CD4-positive, alpha-beta T cell treated with Interleukin-2 at 100 ng/mL for 4 hours (primary cell): ENCODE measurements at regions not wholly inside any gene's neighbourhood (a gene's known extent, or its start where the extent isn't known, plus 50 kb on each side); places are given as distances from the start of the nearest gene placed in this dataset.

Source experiments
- DNase-seq: peaks from one replicate; pipeline ENCODE4 v3.0.0-alpha.2; 2020; ENCODE audit warnings: low spot score

DNA sequence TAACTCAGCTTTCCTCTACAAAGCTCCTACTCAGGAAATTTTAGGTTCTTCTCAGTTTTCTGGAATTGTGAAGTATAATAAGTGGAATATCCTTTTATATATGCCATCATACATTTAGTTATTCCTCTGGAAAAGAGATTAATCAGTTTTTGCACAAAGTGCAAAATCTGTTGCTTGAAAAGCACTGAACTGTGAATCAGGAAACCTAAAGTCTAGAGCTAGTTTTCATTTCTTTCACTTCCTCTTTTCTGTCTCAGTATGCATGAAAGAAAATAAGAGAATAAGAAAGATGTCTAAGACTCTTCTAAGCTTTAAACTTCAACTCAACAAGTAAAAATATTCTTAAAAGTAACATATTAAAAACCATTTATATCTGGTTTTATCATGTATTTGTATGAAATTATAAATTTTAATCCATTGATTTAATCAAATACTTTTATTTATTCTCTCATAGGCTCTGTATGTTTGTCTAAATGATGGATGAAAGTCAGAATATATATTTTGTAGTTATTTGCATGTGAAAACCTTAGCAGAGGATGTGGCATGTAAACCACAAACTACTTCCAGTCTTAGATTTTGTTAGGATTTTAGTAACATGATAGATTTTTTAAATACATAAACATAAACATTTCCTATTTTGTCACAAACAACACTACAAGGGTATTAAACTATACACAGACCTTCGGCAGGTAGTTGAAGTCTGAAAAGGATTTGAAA is 1073.0 kb downstream of the XPNPEP1 start:
- no peak for DNase-seq

DNA sequence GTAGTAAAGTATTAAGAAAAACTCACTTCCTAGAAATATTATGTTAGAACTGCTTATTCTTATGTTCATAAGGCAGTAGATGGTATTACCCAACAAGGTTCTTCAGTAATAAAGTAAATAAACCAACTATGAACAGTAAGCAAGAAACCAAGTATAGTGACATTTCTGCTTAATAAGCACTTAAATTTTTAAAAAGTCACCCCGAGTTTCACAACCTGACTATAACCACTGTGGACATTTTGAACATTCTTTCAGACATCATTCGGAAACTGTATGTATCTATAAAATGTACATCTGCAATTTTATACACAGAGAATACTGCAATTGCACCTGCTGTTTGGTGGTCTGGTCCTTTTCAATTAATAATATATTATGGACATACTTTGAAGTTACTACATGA is 1073.6 kb downstream of the XPNPEP1 start:
- DNase-seq = no peak

GRCh38 chr10:108849186-108849585 is 1074.1 kb downstream of the XPNPEP1 start:
- DNase-seq = no peak

DNA sequence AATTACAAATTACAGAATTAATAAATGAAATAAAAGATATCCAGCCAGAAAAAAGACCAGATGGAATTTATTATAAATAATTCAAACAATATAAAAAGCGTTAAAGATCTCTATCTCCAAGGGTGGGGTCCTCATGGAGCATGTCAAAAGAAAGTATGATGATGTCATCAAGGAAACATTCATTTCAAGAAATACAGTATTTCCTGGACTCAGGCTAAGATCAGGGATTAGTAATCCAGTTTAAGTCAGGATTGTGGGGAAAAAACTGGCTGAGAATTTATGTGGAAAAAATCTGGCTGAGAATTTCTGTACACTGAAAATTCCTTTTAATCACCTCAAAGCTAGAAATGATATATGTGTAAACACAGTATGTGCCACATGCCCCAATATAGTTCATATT is 1075.3 kb downstream of the XPNPEP1 start:
- no peak for DNase-seq

DNA sequence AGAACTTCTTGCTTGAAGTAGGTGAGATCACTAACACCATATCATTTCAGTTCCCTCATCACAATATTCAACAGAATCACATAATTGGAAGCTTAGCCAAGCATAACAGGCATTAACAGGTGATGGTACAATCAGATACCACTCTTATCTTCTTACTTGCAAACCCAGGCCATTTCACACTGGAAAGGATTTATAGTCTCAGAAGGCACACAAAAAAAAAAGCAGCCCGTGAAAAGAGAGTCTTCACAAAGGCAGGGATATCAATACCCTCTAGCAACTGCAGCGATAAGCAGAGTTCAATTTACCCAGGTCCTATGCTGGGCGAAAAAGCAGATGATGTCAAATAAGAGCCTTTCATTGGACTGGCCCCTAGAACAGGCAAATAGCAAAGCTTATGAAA is 1082.4 kb downstream of the XPNPEP1 start:
- no peak for DNase-seq

DNA sequence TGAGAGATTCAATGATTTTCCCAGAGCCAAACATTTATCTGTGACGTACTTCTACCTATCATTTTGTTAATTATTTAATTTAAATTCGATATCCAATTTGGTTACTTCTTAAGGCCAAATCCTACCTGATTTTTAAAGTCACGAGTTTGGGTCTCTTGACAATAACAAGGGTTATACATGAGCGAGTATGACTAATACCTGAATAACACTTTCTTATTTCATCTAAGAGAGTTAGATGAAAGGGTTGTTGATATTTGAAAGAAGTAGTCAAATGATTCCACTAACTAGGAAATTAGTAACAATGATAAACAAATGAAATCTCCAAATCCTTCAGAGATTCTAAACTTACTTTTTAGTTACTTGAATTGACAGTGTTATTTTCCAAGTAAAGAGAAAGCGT is 1086.9 kb downstream of the XPNPEP1 start:
- DNase-seq = no peak

DNA sequence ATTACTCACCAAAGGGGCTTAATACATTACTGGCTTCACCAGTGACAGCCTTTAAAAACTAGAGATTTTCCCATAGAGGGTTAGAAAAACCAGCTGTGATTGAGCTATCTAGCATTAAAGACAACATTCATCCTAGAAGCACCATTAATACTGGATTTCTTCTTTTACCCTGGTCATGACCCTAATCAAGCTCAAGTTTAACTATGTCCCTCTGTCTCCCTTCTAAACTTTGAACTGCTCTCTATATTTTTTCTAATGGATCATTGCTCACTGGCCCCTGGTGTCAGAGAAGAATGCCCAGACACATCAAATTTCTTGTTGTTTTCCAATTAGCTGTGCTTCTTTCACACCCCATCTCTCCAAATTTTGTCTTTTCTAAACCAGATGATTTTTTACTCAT is 1101.3 kb downstream of the XPNPEP1 start:
- no peak for DNase-seq

DNA sequence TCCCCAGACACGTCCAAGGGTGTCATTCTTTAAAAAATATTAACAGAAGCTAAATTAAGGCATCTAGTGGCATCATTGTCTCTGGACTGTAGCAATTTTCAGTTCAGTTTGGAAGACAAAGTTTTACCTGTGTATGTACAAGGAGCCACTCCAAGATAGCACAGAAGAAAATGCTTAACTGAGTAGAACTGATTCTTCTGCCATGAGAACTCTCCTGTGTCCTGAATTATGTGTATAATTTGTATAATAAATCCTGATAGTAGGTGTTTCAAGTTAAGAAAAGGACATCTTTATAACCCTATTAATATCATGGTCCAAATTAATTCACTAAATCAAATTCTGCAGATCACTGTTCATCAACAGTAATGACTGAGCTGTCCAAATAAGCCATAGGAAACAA is 1104.0 kb downstream of the XPNPEP1 start:
- DNase-seq = no peak

- DNase-seq = no peak
Observed at GRCh38 chr10:108817584-108817983, 1105.7 kb downstream of the XPNPEP1 start.

- no peak for DNase-seq
Observed at GRCh38 chr10:108817135-108817534, 1106.2 kb downstream of the XPNPEP1 start.

- DNase-seq = no peak
Observed at GRCh38 chr10:108812906-108813305, 1110.4 kb downstream of the XPNPEP1 start.

- no peak for DNase-seq
Observed at GRCh38 chr10:108812296-108812695, 1111.0 kb downstream of the XPNPEP1 start.

- no peak for DNase-seq
Observed at GRCh38 chr10:108808228-108808627, 1115.1 kb downstream of the XPNPEP1 start.

DNA sequence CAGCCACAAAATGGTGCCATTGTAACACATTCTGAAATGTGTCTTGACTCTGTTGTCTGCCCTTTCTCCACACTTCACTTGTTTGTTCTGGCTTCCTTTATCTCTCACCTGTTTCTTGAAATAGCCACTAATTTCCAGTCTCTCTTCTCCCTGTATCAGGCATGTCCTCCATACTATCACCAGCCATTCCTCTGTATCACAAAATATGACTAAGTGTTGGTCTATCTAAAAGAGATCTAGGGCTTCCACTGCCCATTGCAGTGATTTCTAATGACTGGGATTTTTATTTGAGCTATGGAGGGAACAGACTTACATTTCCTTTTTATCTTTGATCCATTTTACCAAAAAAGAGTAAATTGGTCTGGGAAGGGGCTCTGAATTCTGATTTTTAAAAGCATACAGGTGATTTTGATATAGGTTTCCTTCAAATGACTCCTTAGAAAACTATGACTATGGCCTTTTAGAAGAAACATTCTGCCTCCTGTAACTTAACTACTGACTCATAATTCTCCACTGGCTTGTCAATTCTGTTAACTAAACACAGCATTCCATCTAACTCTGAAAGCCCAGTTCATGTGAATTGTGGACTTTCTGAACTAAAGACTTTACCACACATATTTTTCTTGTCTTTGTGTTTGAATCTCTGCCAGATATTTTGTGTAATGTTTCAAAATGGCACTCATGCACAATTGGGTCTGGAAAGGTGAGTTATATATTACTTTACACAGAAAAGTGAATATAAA is 1121.4 kb downstream of the XPNPEP1 start:
- no peak for DNase-seq

- no peak for DNase-seq
Observed at GRCh38 chr10:108801220-108801619, 1122.1 kb downstream of the XPNPEP1 start.

DNA sequence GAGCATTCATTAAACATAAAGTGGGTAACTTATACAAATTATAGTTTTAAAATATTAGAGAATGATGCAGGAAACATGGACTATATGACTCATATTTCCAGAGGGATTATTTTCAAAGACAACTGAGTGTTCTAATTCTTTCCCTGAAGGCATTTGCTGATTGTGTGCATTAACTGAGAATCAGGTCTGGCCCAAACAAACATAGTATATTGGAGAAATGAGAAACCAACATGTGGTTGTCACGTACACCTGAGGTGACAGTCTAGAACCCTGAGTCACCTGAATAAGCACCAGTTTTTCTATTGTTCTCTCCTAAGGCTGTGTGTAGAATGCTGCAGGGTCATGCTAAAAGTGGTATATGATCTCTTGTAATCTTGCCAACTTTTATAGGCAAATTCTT is 1125.7 kb downstream of the XPNPEP1 start:
- DNase-seq = no peak

- no peak for DNase-seq
Observed at GRCh38 chr10:108791794-108792474, 1131.4 kb downstream of the XPNPEP1 start.

DNA sequence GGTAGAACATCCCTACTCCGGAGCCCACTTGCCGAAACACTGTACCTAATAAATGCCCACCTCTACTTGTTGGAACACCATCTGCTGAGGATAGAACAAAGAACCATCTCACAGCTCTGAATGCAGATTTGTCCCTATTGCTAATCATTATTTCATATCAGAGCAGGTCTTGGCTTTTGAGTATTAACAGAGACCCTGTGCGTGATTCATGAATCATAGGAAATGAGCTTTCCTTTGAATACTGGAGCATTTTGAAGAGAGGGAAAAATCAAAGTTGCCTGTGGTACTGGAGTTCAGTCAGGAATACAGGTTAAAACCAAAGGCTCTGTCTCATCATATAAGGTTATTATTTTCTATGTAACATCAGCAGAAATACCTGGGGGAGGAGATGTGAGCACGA is 1132.3 kb downstream of the XPNPEP1 start:
- DNase-seq = no peak

DNA sequence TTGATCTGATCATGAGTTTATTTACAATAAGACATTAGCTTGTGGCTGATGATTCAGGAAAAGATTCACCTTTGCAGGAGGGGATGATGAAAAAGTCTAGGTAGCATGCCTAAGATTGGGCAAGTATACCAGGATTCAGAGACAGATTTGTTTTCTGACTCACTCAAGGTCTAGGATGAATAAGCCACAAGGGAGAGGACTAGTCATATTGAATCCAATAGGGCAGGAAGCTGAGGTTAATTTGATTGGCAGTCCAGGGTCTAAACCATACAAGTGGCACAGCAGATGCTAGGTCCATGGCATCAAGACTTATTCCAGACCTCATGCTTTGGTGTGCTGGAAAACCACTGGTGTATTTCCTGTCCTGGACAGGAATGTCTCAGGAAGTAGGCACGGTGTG is 1133.4 kb downstream of the XPNPEP1 start:
- no peak for DNase-seq

DNA sequence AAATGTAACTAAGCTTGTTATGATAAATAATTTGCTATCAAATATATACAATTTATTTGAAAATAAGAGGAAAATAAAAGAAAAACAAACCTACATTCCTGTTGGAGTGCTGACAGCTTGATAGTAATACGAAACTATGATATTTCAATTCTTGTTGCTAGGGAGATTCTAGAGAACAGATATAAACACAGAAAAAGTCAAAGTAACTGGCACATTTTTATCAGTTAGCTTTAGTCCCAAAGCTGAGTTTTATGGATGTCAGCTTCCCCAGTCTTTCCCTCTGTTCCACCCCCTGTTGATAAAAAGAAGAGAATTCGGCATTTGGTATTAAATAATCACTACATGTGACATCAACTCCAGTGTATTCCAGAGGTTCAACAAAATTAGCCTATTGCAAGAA is 1134.0 kb downstream of the XPNPEP1 start:
- DNase-seq = no peak

DNA sequence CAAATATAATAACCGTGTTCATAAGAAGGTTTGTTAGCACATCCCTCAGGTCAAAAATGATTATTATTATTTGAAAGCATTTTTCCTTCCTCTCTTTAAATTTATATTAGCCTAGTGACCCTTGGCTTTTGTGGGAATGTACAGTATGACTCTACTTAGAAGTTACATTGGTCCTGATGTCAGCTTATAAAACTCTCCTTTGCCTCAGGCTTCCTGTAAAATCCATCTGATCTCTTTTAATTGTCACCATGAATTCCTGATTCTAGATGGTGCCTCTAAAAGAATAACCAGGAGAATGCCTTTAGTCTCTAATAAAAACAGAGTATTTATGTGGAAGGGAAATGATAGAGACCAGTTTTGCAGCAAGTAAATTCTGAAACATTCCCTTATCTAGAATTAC is 1134.4 kb downstream of the XPNPEP1 start:
- DNase-seq = no peak

DNA sequence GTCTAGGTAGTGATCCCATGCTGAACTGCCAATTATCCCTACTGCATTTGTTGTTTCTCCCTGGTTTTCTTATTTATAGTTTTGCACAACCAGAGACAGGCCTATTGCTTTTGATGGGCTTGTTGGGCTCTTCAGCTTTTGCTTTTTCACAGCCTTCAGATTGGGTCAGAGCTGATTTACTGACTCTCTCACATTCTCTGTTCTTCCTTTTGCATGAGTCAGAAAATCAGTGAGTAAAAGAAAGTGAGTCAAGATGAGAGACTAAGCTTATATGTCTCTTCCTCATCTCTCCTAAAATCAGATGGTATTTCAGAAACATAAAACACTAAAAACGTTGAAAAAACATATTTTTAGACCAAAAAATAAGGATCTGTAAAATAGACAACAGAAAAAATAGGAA is 1135.4 kb downstream of the XPNPEP1 start:
- no peak for DNase-seq

- no peak for DNase-seq
Observed at GRCh38 chr10:108785011-108785410, 1138.3 kb downstream of the XPNPEP1 start.
